Keratinocyte (primary cell): ENCODE measurements at regions not wholly inside any gene's neighbourhood (a gene's known extent, or its start where the extent isn't known, plus 50 kb on each side); places are given as distances from the start of the nearest gene placed in this dataset.

ENCODE experiments used
- DNase-seq: peaks from one replicate; pipeline ENCODE4 v3.0.0-alpha.2; 2011; ENCODE audit warnings: low read depth, missing footprints, low spot score
- FAIRE-seq: peaks from 2 replicates; lab custom pipeline; 2011; peaks lifted over from hg19 to GRCh38; lab: Jason Lieb, UNC
- H2AFZ ChIP-seq: 2 replicates; pipeline ENCODE4 v1.6.0; 2012; ENCODE audit warnings: low read length, control low read depth, inconsistent platforms; ENCODE audit not compliant: control insufficient read depth
- H3K27ac ChIP-seq: 2 replicates; pipeline ENCODE4 v1.5.1; 2011; ENCODE audit warnings: low read length; ENCODE audit not compliant: control insufficient read depth, insufficient read depth
- H3K27me3 ChIP-seq: 3 replicates; pipeline ENCODE4 v1.6.0; 2011; ENCODE audit warnings: low read length; ENCODE audit not compliant: control insufficient read depth, insufficient read depth; ENCODE audit errors: extremely low read depth
- H3K36me3 ChIP-seq, 2 experiments: 2 replicates in 1 of 2; 3 replicates in 1 of 2; pipeline ENCODE4 v1.5.1; 2011; ENCODE audit warnings: low read length in 2 of 2, mild to moderate bottlenecking in 1 of 2; ENCODE audit not compliant: control insufficient read depth in 2 of 2, insufficient read depth in 2 of 2; ENCODE audit errors: extremely low read depth in 1 of 2
- H3K4me1 ChIP-seq: 3 replicates; pipeline ENCODE4 v1.5.1; 2011; ENCODE audit warnings: low read length; ENCODE audit not compliant: control insufficient read depth, insufficient read depth; ENCODE audit errors: extremely low read depth
- H3K4me2 ChIP-seq: 3 replicates; pipeline ENCODE4 v1.6.0; 2011; ENCODE audit warnings: low read depth, low read length; ENCODE audit not compliant: control insufficient read depth, insufficient read depth; ENCODE audit errors: extremely low read depth
- H3K4me3 ChIP-seq, 3 experiments: fragments of 200-600 bp in 1 of 3; sonication (generic) in 1 of 3; 2 replicates in 2 of 3; 3 replicates in 1 of 3; pipeline ENCODE4 v1.5.1; 2011 to 2016; ENCODE audit warnings: low read length in 3 of 3, mild to moderate bottlenecking in 3 of 3, control low read depth in 2 of 3, inconsistent platforms in 1 of 3, low read depth in 1 of 3, mixed read lengths in 1 of 3, mixed run types in 1 of 3, moderate library complexity in 1 of 3; ENCODE audit not compliant: control insufficient read depth in 2 of 3, insufficient read depth in 2 of 3; ENCODE audit errors: extremely low read depth in 1 of 3
- H3K79me2 ChIP-seq: 2 replicates; pipeline ENCODE4 v1.6.0; 2012; ENCODE audit warnings: low read length; ENCODE audit not compliant: control insufficient read depth, insufficient read depth
- H3K9ac ChIP-seq: 3 replicates; pipeline ENCODE4 v1.6.0; 2011; ENCODE audit warnings: low read length; ENCODE audit not compliant: control insufficient read depth, insufficient read depth; ENCODE audit errors: extremely low read depth
- H3K9me1 ChIP-seq: 3 replicates; pipeline ENCODE4 v1.6.0; 2011; ENCODE audit warnings: low read length; ENCODE audit not compliant: control insufficient read depth, insufficient read depth; ENCODE audit errors: extremely low read depth
- H3K9me3 ChIP-seq: 2 replicates; pipeline ENCODE4 v1.5.1; 2012; ENCODE audit warnings: low read depth, low read length; ENCODE audit not compliant: control insufficient read depth
- H4K20me1 ChIP-seq: 3 replicates; pipeline ENCODE4 v1.6.0; 2011; ENCODE audit warnings: low read length; ENCODE audit not compliant: control insufficient read depth, insufficient read depth; ENCODE audit errors: extremely low read depth
- EZH2 ChIP-seq: IDR thresholded peaks from one replicate; pipeline ENCODE4 v1.6.1; 2012; ENCODE audit warnings: inconsistent platforms, mild to moderate bottlenecking, low read length, moderate library complexity
- dilution Hi-C: fragments of 300-500 bp; cut with MboI; formaldehyde crosslinking; loops from one replicate; pipeline ENCODE4 v1.7.0; 2020; ENCODE audit warnings: low sequenced_read_pairs; ENCODE audit not compliant: extremely low pct_ligation_motif_present
- TF ChIP-seq, protein P1 (sequence below), 3 experiments: IDR thresholded peaks in 1 of 3; conservative IDR thresholded peaks in 1 of 3; optimal IDR thresholded peaks in 1 of 3; 2 replicates in 2 of 3; 3 replicates in 1 of 3; pipeline versions ENCODE3 to v1.5.1; 2011; ENCODE audit warnings: low read length in 3 of 3, mild to moderate bottlenecking in 3 of 3, moderate library complexity in 2 of 3, control low read depth in 1 of 3, inconsistent platforms in 1 of 3; ENCODE audit not compliant: insufficient read depth in 2 of 3; ENCODE audit errors: extremely low read depth in 1 of 3

DNA sequence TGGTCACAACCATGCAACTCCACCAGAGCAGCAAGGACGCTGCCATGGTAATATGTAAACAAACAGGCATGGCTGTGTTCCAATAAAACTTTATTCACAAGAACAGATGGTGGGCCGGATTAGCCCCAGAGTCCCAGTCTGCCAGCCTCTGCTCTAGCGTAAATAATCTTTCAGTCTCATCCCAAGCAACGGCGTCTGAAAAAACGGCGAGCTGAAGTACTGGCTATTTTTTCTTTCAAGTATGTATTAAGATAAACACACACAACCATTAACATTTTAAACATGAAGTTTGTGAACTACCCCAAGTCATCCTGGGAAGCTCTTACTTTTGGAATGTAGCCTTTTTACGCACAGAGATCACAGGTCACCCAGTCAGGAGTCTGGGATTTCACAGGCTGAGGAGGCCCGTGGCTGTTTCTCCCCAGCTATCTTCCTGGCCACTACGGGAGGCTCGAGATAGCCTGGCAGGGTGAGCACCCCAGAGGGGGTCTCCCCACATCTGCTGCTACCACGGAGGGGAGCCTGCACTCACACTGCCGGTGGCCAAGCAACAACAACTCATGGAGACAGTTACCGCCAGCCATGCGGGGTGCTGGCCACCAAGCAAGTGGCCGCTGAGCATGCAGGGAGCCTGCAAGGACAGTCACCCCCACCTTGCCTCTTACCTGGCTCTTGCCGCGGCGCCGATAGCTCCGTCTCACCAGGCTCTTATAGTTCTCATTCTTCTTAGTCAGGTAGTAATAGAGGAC is 124.6 kb downstream of the RFLNA start:
- no peak overlapping the region for H2AFZ ChIP-seq
- no peak overlapping the region for H3K4me3 ChIP-seq
- H3K9ac ChIP-seq = no peak overlapping the region
- no peaks in the 10 kb centered on the region for H3K27me3 ChIP-seq
- H3K27ac ChIP-seq = no peak overlapping the region
- peaks cover 2% of the 10 kb centered on the region for H3K9me1 ChIP-seq
- TF ChIP-seq EZH2 = no peak
- TF ChIP-seq, protein P1, sequence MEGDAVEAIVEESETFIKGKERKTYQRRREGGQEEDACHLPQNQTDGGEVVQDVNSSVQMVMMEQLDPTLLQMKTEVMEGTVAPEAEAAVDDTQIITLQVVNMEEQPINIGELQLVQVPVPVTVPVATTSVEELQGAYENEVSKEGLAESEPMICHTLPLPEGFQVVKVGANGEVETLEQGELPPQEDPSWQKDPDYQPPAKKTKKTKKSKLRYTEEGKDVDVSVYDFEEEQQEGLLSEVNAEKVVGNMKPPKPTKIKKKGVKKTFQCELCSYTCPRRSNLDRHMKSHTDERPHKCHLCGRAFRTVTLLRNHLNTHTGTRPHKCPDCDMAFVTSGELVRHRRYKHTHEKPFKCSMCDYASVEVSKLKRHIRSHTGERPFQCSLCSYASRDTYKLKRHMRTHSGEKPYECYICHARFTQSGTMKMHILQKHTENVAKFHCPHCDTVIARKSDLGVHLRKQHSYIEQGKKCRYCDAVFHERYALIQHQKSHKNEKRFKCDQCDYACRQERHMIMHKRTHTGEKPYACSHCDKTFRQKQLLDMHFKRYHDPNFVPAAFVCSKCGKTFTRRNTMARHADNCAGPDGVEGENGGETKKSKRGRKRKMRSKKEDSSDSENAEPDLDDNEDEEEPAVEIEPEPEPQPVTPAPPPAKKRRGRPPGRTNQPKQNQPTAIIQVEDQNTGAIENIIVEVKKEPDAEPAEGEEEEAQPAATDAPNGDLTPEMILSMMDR (optimal IDR thresholded peaks at IDR 0.05 in 1 of 3, IDR thresholded peaks at IDR 0.05 in 1 of 3, conservative IDR thresholded peaks at IDR 0.05 in 1 of 3; ENCODE audit: extremely low read depth in 1 of 3, insufficient read depth in 2 of 3, low read length in 3 of 3) = no peak
- no peak for FAIRE-seq
- no peak for DNase-seq
- H4K20me1 ChIP-seq = peaks cover 4% of the 10 kb centered on the region
- H3K79me2 ChIP-seq = peaks cover 4% of the 10 kb centered on the region
- H3K36me3 ChIP-seq = peaks cover 14 to 22% of the 10 kb centered on the region in 2 experiments
- dilution Hi-C loops = no loop called here
- H3K9me3 ChIP-seq = no peaks in the 10 kb centered on the region
- peaks cover 18% of the 10 kb centered on the region for H3K4me1 ChIP-seq
- no peak overlapping the region for H3K4me2 ChIP-seq

DNA sequence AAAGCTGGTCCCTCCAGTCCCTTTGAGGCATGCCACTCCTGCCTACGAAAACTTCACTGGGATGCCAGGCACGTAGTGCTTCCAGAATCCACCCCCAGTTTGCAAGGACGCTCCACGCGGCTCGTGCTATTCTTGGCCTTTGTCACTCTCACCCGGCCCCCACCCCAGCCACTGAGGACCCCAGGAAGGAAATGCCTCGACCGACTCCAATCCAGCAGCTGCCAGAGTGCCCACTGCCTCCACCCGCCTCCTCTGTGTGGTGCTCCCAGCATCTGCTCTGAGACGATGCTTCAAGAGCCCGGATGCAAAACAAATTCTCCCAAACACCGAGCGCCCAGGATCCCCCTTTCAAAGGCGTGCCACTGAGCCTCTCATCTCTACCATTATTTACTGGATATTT is 123.9 kb downstream of the RFLNA start:
- no peak overlapping the region for H3K4me2 ChIP-seq
- H3K4me1 ChIP-seq = peaks cover 18% of the 10 kb centered on the region
- FAIRE-seq (no peak), DNase-seq (no peak)
- no peak overlapping the region for H3K4me3 ChIP-seq
- H2AFZ ChIP-seq = no peak overlapping the region
- peaks cover 4% of the 10 kb centered on the region for H4K20me1 ChIP-seq
- dilution Hi-C loops = no loop called here
- TF ChIP-seq EZH2 = no peak
- TF ChIP-seq, protein P1 (optimal IDR thresholded peaks at IDR 0.05 in 1 of 3, IDR thresholded peaks at IDR 0.05 in 1 of 3, conservative IDR thresholded peaks at IDR 0.05 in 1 of 3; ENCODE audit: extremely low read depth in 1 of 3, insufficient read depth in 2 of 3, low read length in 3 of 3) = no peak
- H3K79me2 ChIP-seq = peaks cover 4% of the 10 kb centered on the region
- peaks cover 2% of the 10 kb centered on the region for H3K9me1 ChIP-seq
- peaks cover 14 to 22% of the 10 kb centered on the region in 2 experiments for H3K36me3 ChIP-seq
- H3K9me3 ChIP-seq = no peaks in the 10 kb centered on the region
- H3K27ac ChIP-seq = no peak overlapping the region
- H3K27me3 ChIP-seq = no peaks in the 10 kb centered on the region
- H3K9ac ChIP-seq = no peak overlapping the region
